A673 (cell line): ENCODE measurements at regions not wholly inside any gene's neighbourhood (a gene's known extent, or its start where the extent isn't known, plus 50 kb on each side); places are given as distances from the start of the nearest gene placed in this dataset.

Source experiments
- BruUV-seq: library from RNA; stranded (reverse); fragments of 400-500 nt; replicated peaks from 2 replicates; lab custom pipeline; 2021; lab: Mats Ljungman, UMichigan
- CTCF ChIA-PET: fragments of 300-600 bp; sonication (Branson Sonifier 250); formaldehyde crosslinking; loops from one replicate; lab custom pipeline; 2022; ENCODE audit warnings: antibody characterized with exemption; lab: Charles Lee
- POLR2A ChIA-PET: fragments of 300-600 bp; sonication (Branson Sonifier 250); formaldehyde crosslinking; loops from one replicate; lab custom pipeline; 2022; ENCODE audit warnings: antibody characterized with exemption; ENCODE audit not compliant: low non-redundant PET; lab: Charles Lee
- DNase-seq: peaks from one replicate; pipeline ENCODE4 v3.0.0-alpha.2; 2015; ENCODE audit warnings: low spot score
- H3K27ac ChIP-seq: fragments of 200-600 bp; sonication (generic); 2 replicates; pipeline ENCODE4 v1.5.1; 2016; ENCODE audit warnings: mixed run types, low read depth, mild to moderate bottlenecking, mixed read lengths, antibody characterized with exemption, low read length; ENCODE audit not compliant: poor library complexity, severe bottlenecking
- H3K27me3 ChIP-seq: fragments of 200-600 bp; sonication (generic); replicated peaks from 2 replicates; pipeline ENCODE4 v1.6.1; 2017; ENCODE audit warnings: mixed run types, low read depth, mild to moderate bottlenecking, mixed read lengths, antibody characterized with exemption, low read length; ENCODE audit not compliant: insufficient read depth, poor library complexity
- H3K36me3 ChIP-seq: fragments of 200-600 bp; sonication (generic); 2 replicates; pipeline ENCODE4 v1.6.1; 2016; ENCODE audit warnings: mixed run types, mild to moderate bottlenecking, mixed read lengths, antibody characterized with exemption, low read length; ENCODE audit not compliant: insufficient read depth, poor library complexity, severe bottlenecking
- H3K4me1 ChIP-seq: fragments of 200-600 bp; sonication (generic); 2 replicates; pipeline ENCODE4 v1.6.1; 2017; ENCODE audit warnings: mixed run types, mild to moderate bottlenecking, mixed read lengths, antibody characterized with exemption, low read length; ENCODE audit not compliant: insufficient read depth, poor library complexity, severe bottlenecking
- H3K4me3 ChIP-seq: fragments of 200-600 bp; sonication (generic); 2 replicates; pipeline ENCODE4 v1.5.1; 2016; ENCODE audit warnings: low read depth, mixed run types, mild to moderate bottlenecking, mixed read lengths, low read length; ENCODE audit not compliant: poor library complexity, severe bottlenecking
- H3K9me3 ChIP-seq: fragments of 200-600 bp; sonication (generic); 2 replicates; pipeline ENCODE4 v1.6.1; 2016; ENCODE audit warnings: mixed run types, low read depth, mild to moderate bottlenecking, mixed read lengths, antibody characterized with exemption, low read length; ENCODE audit not compliant: poor library complexity, severe bottlenecking
- CTCF ChIP-seq: fragments of 300-800, 200-600 bp; sonication (generic); conservative IDR thresholded peaks from 2 replicates; pipeline ENCODE4 v1.5.1; 2017; ENCODE audit warnings: low read depth, mild to moderate bottlenecking, antibody characterized with exemption, low read length, moderate library complexity, mixed read lengths
- EZH2 ChIP-seq: fragments of 200-600 bp; sonication (generic); IDR thresholded peaks from 2 replicates; pipeline ENCODE4 v1.6.1; 2017; ENCODE audit warnings: borderline replicate concordance, low read depth, mild to moderate bottlenecking, mixed read lengths, antibody characterized with exemption, low read length; ENCODE audit not compliant: poor library complexity, severe bottlenecking
- intact Hi-C: fragments of 100-400 bp; cut with micrococcal nuclease; formaldehyde crosslinking; loops from one replicate; pipeline ENCODE4 v1.10.0; 2022; ENCODE audit not compliant: unreplicated experiment

GRCh38 chr9:111276431-111277128 lies 53.4 kb downstream of the OR2K2 start:
- Histone ChIP-seq H3K36me3 (no peaks in the 10 kb centered on the region), H3K27ac (no peak overlapping the region), H3K27me3 (no peaks in the 10 kb centered on the region), H3K4me3 (no peak overlapping the region), H3K4me1 (no peaks in the 10 kb centered on the region), H3K9me3 (no peaks in the 10 kb centered on the region)
- TF ChIP-seq EZH2 (no peak), CTCF (no peak)
- no TSS peak for BruUV-seq
- POLR2A ChIA-PET = interaction anchor here (0.6 kb wide), 1 partner anchor 12 kb away, joined by 3 read pairs; no protein-coding TSS in a partner anchor
- no peak for DNase-seq
- CTCF ChIA-PET = no interaction called here
- intact Hi-C loops = no loop called here

- H3K27ac ChIP-seq = no peak overlapping the region
- H3K4me3 ChIP-seq = no peak overlapping the region
- TF ChIP-seq EZH2 (no peak), CTCF (no peak)
- no peaks in the 10 kb centered on the region for H3K36me3 ChIP-seq
- H3K9me3 ChIP-seq = no peaks in the 10 kb centered on the region
- no peaks in the 10 kb centered on the region for H3K27me3 ChIP-seq
- no peaks in the 10 kb centered on the region for H3K4me1 ChIP-seq
- intact Hi-C loops = no loop called here
- no peak for DNase-seq
- BruUV-seq = no TSS peak
- POLR2A ChIA-PET = no interaction called here
- CTCF ChIA-PET = no interaction called here
Measured at GRCh38 chr9:111274737-111275136, 55.3 kb downstream of the OR2K2 start.

DNA sequence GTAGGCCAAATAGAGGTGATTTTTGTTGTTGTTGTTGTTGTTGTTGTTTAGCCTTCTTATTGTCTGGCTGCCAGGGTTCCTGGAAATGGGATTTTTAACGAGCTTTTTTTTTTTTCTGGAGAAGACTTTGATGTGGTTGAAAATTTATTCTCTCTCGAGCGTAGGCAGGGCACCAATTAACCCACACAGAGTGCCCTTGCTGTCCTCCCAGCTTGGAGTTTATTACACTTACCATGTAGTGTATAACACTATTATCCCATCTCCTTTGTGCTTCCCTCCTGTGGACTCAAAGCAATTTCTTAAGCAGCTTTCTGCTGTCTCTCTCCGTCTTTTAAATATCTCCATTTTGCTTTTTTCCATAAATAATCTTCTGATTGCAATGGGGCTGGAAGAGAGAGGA lies 57.4 kb downstream of the OR2K2 start:
- BruUV-seq = no TSS peak
- Histone ChIP-seq H3K36me3 (no peaks in the 10 kb centered on the region), H3K4me1 (no peaks in the 10 kb centered on the region), H3K27me3 (no peaks in the 10 kb centered on the region), H3K27ac (no peak overlapping the region), H3K9me3 (no peaks in the 10 kb centered on the region), H3K4me3 (no peak overlapping the region)
- ChIA-PET POLR2A (no interaction called here), CTCF (interaction anchor here (0.6 kb wide), 1 partner anchor 234 kb away, joined by 3 read pairs; no protein-coding TSS in a partner anchor)
- intact Hi-C loops = no loop called here
- DNase-seq = no peak
- TF ChIP-seq CTCF = no peak
- no peak for TF ChIP-seq EZH2
